Prostate gland (tissue), 2 donors: ENCODE measurements at regions not wholly inside any gene's neighbourhood (a gene's known extent, or its start where the extent isn't known, plus 50 kb on each side); places are given as distances from the start of the nearest gene placed in this dataset.

ENCODE experiments used
- DNase-seq: peaks from one replicate; pipeline ENCODE4 v3.0.0-alpha.2; 2019; ENCODE audit warnings: low spot score
- H3K27ac ChIP-seq, 2 donors: fragments of 200-600 bp; sonication (generic); 2 replicates each; pipeline ENCODE4 v1.5.1; 2017 to 2019
- H3K27me3 ChIP-seq: fragments of 200-600 bp; sonication (generic); replicated peaks from 2 replicates; pipeline ENCODE4 v1.5.1; 2019; ENCODE audit not compliant: insufficient read depth
- H3K36me3 ChIP-seq, 2 donors: fragments of 200-600 bp; sonication (generic); 1 replicate in 1 of 2; 2 replicates in 1 of 2; pipeline versions ENCODE4 v1.5.1 to v1.8.1; 2017 to 2019
- H3K4me1 ChIP-seq: fragments of 200-600 bp; sonication (generic); replicated peaks from 2 replicates; pipeline ENCODE4 v1.5.1; 2019
- H3K4me3 ChIP-seq, 2 donors: fragments of 200-600 bp; sonication (generic); 2 replicates each; pipeline ENCODE4 v1.5.1; 2017 to 2019
- H3K9me3 ChIP-seq: fragments of 200-600 bp; sonication (generic); 2 replicates; pipeline ENCODE4 v1.5.1; 2017
- CTCF ChIP-seq, 4 experiments: fragments of 200-600 bp in 2 of 4; fragments of 450-650 bp in 2 of 4; sonication (generic) in 2 of 4; IDR thresholded peaks; 1 replicate in 3 of 4; 2 replicates in 1 of 4; pipeline ENCODE4 v1.5.1; 2016 to 2019; ENCODE audit warnings: antibody characterized with exemption in 4 of 4, mild to moderate bottlenecking in 2 of 4, moderate library complexity in 2 of 4
- POLR2A ChIP-seq: fragments of 450-650 bp; IDR thresholded peaks from one replicate; pipeline ENCODE4 v1.6.1; 2016; ENCODE audit warnings: antibody characterized with exemption, mild to moderate bottlenecking
- POLR2AphosphoS5 ChIP-seq: sonication (generic); formaldehyde crosslinking; IDR thresholded peaks from one replicate; pipeline ENCODE4 v1.6.1; 2017; ENCODE audit warnings: antibody characterized with exemption
- WGBS: methylation state at CpG from one replicate; pipeline ENCODE4 v1.1.5; 2018; 5-methylcytosine and 5-hydroxymethylcytosine counted together
- intact Hi-C: fragments of 100-400 bp; cut with DNase I; formaldehyde crosslinking; loops from one replicate; pipeline ENCODE4 v1.14.2; 2022

GRCh38 chr4:24689212-24689611, 104.9 kb upstream of the DHX15 start:
- Histone ChIP-seq H3K27me3 (no peaks in the 10 kb centered on the region), H3K9me3 (no peaks in the 10 kb centered on the region), H3K27ac (no peak overlapping the region), H3K4me1 (no peaks in the 10 kb centered on the region), H3K4me3 (no peak overlapping the region), H3K36me3 (no peaks in the 10 kb centered on the region)
- DNase-seq = no peak
- 88% methylated on average over 1 of the region's 1 CpG for WGBS
- TF ChIP-seq POLR2A (no peak), CTCF (IDR thresholded peaks at IDR 0.05) (no peak), POLR2AphosphoS5 (no peak)
- intact Hi-C loops = no loop called here

- intact Hi-C loops = no loop called here
- Histone ChIP-seq H3K4me1 (no peaks in the 10 kb centered on the region), H3K4me3 (no peak overlapping the region), H3K27me3 (no peaks in the 10 kb centered on the region), H3K9me3 (no peaks in the 10 kb centered on the region), H3K27ac (no peak overlapping the region), H3K36me3 (no peaks in the 10 kb centered on the region)
- TF ChIP-seq POLR2AphosphoS5 = no peak
- TF ChIP-seq CTCF (IDR thresholded peaks at IDR 0.05) = no peak
- no peak for TF ChIP-seq POLR2A
- WGBS = 85% methylated on average over 2 of the region's 2 CpGs
- no peak for DNase-seq
These were observed 104.9 kb upstream of the SOD3 start for GRCh38 chr4:24690436-24690835.

DNA sequence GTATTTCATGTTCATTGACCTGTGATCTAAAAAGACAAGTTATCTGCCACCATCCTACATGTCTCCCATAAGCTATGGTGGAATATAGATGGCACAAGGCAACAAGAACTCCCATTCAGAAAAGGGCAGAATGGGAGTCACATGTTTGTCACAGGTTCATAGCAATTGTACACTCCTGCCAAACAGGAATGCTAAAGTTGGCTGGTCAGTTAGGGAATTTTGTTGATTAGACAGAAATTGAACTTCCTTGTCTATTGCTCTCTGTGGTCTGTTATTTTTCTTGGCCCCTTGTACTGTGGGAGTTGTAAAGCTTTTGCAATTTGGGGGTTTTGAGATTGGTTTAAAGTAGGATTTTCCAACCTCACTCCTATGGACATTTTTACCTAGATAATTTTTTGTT, 101.7 kb upstream of the SOD3 start:
- Histone ChIP-seq H3K27me3 (no peaks in the 10 kb centered on the region), H3K4me3 (no peak overlapping the region), H3K27ac (no peak overlapping the region), H3K9me3 (no peaks in the 10 kb centered on the region), H3K4me1 (no peaks in the 10 kb centered on the region), H3K36me3 (no peaks in the 10 kb centered on the region)
- no peak for DNase-seq
- TF ChIP-seq POLR2AphosphoS5 = no peak
- no peak for TF ChIP-seq CTCF (IDR thresholded peaks at IDR 0.05)
- no peak for TF ChIP-seq POLR2A
- intact Hi-C loops = no loop called here

- no peak for DNase-seq
- no peak overlapping the region for H3K27ac ChIP-seq
- 95% methylated on average over 1 of the region's 1 CpG for WGBS
- no peak for TF ChIP-seq POLR2A
- TF ChIP-seq POLR2AphosphoS5 = no peak
- no peak for TF ChIP-seq CTCF (IDR thresholded peaks at IDR 0.05)
- intact Hi-C loops = no loop called here
- H3K4me3 ChIP-seq = no peak overlapping the region
- no peaks in the 10 kb centered on the region for H3K4me1 ChIP-seq
- no peaks in the 10 kb centered on the region for H3K36me3 ChIP-seq
- H3K27me3 ChIP-seq = no peaks in the 10 kb centered on the region
- no peaks in the 10 kb centered on the region for H3K9me3 ChIP-seq
These were observed 95.3 kb upstream of the SOD3 start for GRCh38 chr4:24700118-24700517.

DNA sequence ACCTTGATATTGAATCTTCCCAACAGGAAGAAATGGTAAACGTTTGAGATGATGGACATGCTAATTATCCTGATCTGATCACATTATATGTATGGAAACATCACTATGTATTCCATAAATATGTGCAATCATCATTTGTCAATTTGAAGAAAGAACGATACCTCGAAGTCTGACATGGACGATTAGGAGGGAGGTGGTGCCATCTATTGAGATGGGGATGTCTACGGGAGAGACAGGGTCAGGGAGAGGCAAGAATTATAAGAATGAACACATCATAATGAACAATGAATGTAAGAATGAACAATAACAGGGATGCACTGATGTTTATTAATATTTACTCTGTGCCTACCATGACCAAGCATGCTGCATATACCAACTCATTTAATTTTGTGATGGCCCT, 93.7 kb upstream of the SOD3 start:
- no peaks in the 10 kb centered on the region for H3K9me3 ChIP-seq
- H3K4me3 ChIP-seq = no peak overlapping the region
- 78% methylated on average over 5 of the region's 5 CpGs for WGBS
- TF ChIP-seq CTCF (IDR thresholded peaks at IDR 0.05) = no peak
- no peak overlapping the region for H3K27ac ChIP-seq
- intact Hi-C loops = no loop called here
- H3K27me3 ChIP-seq = no peaks in the 10 kb centered on the region
- no peak for DNase-seq
- no peaks in the 10 kb centered on the region for H3K36me3 ChIP-seq
- H3K4me1 ChIP-seq = no peaks in the 10 kb centered on the region
